WTC11 (cell line): ENCODE measurements at regions not wholly inside any gene's neighbourhood (a gene's known extent, or its start where the extent isn't known, plus 50 kb on each side); places are given as distances from the start of the nearest gene placed in this dataset.

Experiments
- CTCF ChIP-seq: fragments of 200-600 bp; IDR thresholded peaks from 2 replicates; pipeline ENCODE4 v1.8.0; 2022; ENCODE audit warnings: antibody characterized with exemption
- E2F4 ChIP-seq: sonication (generic); formaldehyde crosslinking; IDR thresholded peaks from 2 replicates; pipeline ENCODE4 v1.8.1; 2022; ENCODE audit warnings: low read depth, mild to moderate bottlenecking, moderate library complexity, missing genetic modification reagents, borderline replicate concordance
- MAX ChIP-seq: sonication (generic); formaldehyde crosslinking; IDR thresholded peaks from 2 replicates; pipeline ENCODE4 v1.8.0; 2022; ENCODE audit warnings: mild to moderate bottlenecking, missing genetic modification reagents
- MXD4 ChIP-seq: fragments of 250-450 bp; sonication (Bioruptor Pico); IDR thresholded peaks from 2 replicates; pipeline ENCODE4 v1.8.0; 2021; ENCODE audit warnings: mild to moderate bottlenecking, moderate library complexity, borderline replicate concordance
- NR2C2 ChIP-seq: sonication (generic); formaldehyde crosslinking; IDR thresholded peaks from 2 replicates; pipeline ENCODE4 v1.8.0; 2022; ENCODE audit warnings: mild to moderate bottlenecking, missing genetic modification reagents

- no peak for TF ChIP-seq CTCF
- TF ChIP-seq E2F4 (CRISPR knock-in tag), result no peak
- TF ChIP-seq MXD4, result no peak
- no peak for TF ChIP-seq NR2C2
- peak; percentile 78; the same call in 1 of the 2 replicates for TF ChIP-seq MAX (CRISPR knock-in tag)
These were observed 264.0 kb downstream of the MID1IP1 start for GRCh38 chrX:39065051-39065871.
